SJSA1 (cell line): ENCODE measurements at regions not wholly inside any gene's neighbourhood (a gene's known extent, or its start where the extent isn't known, plus 50 kb on each side); places are given as distances from the start of the nearest gene placed in this dataset.

Experiments used
- DNase-seq, 2 experiments: peaks; one replicate each; pipeline ENCODE4 v3.0.0-alpha.2; 2015 to 2020; ENCODE audit warnings: low spot score in 2 of 2, low read depth in 1 of 2
- H3K27ac ChIP-seq: fragments of 250-450 bp; sonication (Bioruptor Pico); 2 replicates; pipeline ENCODE4 v1.5.1; 2020; ENCODE audit warnings: mild to moderate bottlenecking, moderate library complexity
- H3K27me3 ChIP-seq: fragments of 250-450 bp; sonication (Bioruptor Pico); replicated peaks from 2 replicates; pipeline ENCODE4 v1.5.1; 2020; ENCODE audit warnings: mild to moderate bottlenecking, moderate library complexity
- H3K36me3 ChIP-seq: fragments of 250-450 bp; sonication (Bioruptor Pico); 2 replicates; pipeline ENCODE4 v1.5.1; 2020; ENCODE audit warnings: mild to moderate bottlenecking
- H3K4me1 ChIP-seq: fragments of 250-450 bp; sonication (Bioruptor Pico); replicated peaks from 2 replicates; pipeline ENCODE4 v1.6.1; 2021; ENCODE audit warnings: mild to moderate bottlenecking
- H3K4me3 ChIP-seq: fragments of 250-450 bp; sonication (Bioruptor Pico); 2 replicates; pipeline ENCODE4 v1.5.1; 2020; ENCODE audit warnings: mild to moderate bottlenecking
- H3K9me3 ChIP-seq: fragments of 250-450 bp; sonication (Bioruptor Pico); replicated peaks from 2 replicates; pipeline ENCODE4 v1.5.1; 2020; ENCODE audit warnings: mild to moderate bottlenecking

DNA sequence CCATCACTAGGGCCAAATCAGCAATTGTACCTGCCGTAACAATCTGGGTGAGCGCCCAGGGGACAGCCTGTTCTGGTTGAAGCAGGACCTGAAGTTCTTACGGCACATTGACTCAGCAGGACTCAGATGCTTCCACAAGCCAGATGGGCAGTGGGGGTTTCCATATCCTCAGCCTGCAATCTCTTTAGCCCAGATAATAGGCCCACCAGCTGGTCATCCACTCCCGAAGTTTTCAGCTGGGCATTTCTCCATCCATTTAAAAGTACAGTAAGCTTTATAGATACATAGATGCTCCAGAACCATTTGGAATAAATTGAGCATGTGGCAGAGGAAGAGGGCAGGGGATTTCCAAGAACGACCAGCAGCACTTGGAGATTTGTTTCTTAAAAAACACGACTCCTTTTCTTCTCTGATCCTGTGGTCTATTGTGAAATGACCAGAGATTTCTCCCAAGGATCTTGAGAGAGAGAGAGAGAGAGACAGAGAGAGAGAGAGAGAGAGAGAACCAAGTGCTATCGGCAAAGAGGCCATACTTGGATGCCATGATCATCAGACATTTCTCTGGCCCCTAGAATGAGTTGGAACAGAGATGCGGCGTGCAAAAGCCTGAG, 74.8 kb upstream of the PLXNC1 start:
- no peaks in the 10 kb centered on the region for H3K9me3 ChIP-seq
- no peak overlapping the region for H3K27ac ChIP-seq
- no peak overlapping the region for H3K4me3 ChIP-seq
- DNase-seq, result no peak
- no peaks in the 10 kb centered on the region for H3K36me3 ChIP-seq
- peaks cover 3% of the 10 kb centered on the region; the same call in 1 of the 2 replicates for H3K27me3 ChIP-seq
- no peaks in the 10 kb centered on the region for H3K4me1 ChIP-seq

- Histone ChIP-seq H3K36me3 (no peaks in the 10 kb centered on the region), H3K4me1 (no peaks in the 10 kb centered on the region), H3K27ac (no peak overlapping the region), H3K4me3 (no peak overlapping the region), H3K9me3 (no peaks in the 10 kb centered on the region), H3K27me3 (peaks cover 3% of the 10 kb centered on the region; the same call in 1 of the 2 replicates)
- no peak for DNase-seq
Measured at GRCh38 chr12:94074216-94074979, 74.0 kb upstream of the PLXNC1 start.

DNA sequence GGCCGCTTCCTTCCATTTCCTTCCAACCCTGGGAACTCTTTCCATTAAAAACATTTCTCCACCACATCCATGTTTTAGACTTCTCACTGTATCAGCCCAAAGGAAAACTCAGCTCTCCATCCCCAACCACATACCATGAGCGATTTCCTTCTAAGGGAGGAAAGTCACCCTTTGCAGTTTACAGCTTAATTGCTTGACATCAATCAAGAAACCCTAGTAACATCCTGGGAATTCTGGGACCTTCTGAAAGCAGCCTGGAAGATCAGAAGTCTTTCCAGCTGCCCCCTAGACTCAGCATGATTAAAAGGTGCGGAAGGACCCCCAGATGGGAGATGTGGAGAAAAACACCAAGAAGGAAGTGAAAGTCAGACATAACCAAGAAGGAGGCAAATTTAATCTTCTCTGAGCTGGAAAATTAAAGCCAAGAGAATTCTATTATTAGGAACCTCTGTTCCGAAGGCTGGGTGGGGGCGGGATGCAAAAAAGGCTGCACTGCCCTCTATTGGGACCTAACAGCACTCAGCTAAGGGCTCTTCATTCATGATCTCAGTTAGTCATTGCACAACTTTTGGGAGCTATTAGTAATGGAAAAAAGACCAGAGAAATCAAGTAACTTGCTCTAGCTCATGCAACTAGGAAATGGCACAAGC, 73.3 kb upstream of the PLXNC1 start:
- Histone ChIP-seq H3K27ac (no peak overlapping the region), H3K27me3 (peaks cover 3% of the 10 kb centered on the region; the same call in 1 of the 2 replicates), H3K4me1 (no peaks in the 10 kb centered on the region), H3K4me3 (no peak overlapping the region), H3K9me3 (no peaks in the 10 kb centered on the region), H3K36me3 (no peaks in the 10 kb centered on the region)
- peak in 1 of 2 experiments; percentile 17 for DNase-seq

DNA sequence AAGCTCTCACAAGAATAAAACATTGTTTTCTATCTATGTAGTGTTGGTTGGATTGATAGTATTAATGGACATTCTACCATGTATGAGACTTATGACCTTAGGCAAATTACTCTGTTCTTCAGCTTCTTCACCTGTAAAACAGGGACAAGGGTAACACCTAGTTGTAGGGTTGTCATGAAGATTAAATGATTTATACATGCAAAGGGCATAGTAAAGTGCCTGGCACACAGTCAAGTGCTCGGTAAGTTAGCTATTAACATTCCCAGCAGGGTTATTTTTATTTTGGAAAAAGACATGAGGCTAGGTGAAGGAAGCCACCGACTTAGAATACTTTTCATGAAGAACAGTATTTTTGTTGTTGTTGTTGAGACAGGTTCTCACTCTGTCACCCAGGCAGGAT, 71.2 kb upstream of the PLXNC1 start:
- H3K27me3 ChIP-seq, result peaks cover 3% of the 10 kb centered on the region; the same call in 1 of the 2 replicates
- H3K27ac ChIP-seq, result no peak overlapping the region
- H3K4me1 ChIP-seq, result no peaks in the 10 kb centered on the region
- no peak for DNase-seq
- no peaks in the 10 kb centered on the region for H3K9me3 ChIP-seq
- H3K4me3 ChIP-seq, result no peak overlapping the region
- H3K36me3 ChIP-seq, result no peaks in the 10 kb centered on the region

DNA sequence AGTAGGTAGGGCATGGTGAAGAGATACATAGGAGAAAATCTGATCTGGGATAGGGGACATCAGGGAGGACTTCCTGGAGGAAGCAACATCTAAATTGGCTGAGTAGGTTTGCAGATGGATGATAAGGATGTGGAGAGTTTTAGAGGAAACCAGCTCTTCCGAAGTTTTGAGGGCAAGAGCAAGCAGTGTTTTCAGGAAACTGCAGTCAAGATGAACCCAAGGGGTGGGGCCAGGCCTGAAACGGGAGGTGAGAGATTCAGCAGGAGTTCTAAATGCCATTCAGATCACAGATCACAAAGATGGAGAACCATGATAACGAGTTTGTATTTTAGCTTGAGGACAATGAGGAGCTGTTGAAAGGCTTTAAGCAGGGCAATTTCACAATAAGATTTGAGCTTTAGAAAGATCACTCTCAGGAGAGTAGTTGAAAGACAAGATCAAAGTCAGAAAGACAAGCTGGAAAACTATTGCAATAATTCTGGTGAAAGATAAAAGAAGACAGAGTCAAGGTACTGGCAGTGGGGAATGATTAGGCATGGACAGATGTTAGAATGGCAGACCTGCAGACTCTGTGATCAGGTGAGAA, 70.1 kb upstream of the PLXNC1 start:
- H3K4me3 ChIP-seq, result no peak overlapping the region

DNA sequence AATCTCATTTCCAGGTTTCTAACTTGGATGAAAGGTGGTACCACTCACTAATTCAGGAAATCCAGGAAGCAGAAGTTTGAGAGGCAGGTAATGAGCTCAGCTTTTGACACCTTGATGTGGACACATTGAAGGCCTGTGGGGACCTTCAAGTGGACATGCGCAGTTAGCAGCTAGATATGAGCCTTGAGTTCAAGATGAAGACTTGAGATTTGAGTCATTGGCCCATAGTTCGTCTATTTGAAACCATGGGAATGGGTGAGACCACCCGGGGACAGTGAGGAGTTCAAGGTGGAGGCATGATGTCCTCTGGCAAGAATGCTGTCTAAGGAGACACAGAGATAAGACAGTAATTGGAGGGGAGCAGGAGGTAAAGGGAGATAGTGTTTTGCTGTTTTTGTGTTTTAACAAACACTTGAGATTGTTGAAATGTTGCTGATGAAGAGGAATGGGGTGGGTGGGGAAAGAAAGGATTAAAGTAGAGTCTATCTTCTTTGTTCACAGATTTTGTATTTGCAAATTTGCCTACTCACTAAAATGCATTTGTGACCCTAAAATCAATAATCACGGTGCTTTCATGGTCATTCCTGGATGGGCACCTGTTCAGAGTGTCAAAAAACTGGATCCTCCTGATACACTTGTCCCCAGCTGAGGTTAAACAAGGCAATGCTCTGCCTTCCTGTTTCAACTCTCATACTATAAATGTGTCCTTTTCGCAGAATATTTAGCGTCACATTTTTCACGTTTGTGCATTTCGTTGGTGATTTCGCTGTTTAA, 69.5 kb upstream of the PLXNC1 start:
- H3K9me3 ChIP-seq, result no peaks in the 10 kb centered on the region
- peaks cover 3% of the 10 kb centered on the region; the same call in 1 of the 2 replicates for H3K27me3 ChIP-seq
- H3K4me3 ChIP-seq, result no peak overlapping the region
- no peaks in the 10 kb centered on the region for H3K36me3 ChIP-seq
- no peaks in the 10 kb centered on the region for H3K4me1 ChIP-seq
- DNase-seq, result no peak
- no peak overlapping the region for H3K27ac ChIP-seq

More for the DNA sequence above, 70.1 kb upstream of the PLXNC1 start:
- Histone ChIP-seq H3K27me3 (peaks cover 3% of the 10 kb centered on the region; the same call in 1 of the 2 replicates), H3K27ac (no peak overlapping the region), H3K36me3 (no peaks in the 10 kb centered on the region), H3K4me1 (no peaks in the 10 kb centered on the region), H3K9me3 (no peaks in the 10 kb centered on the region)
- no peak for DNase-seq

- no peaks in the 10 kb centered on the region for H3K4me1 ChIP-seq
- H3K27ac ChIP-seq, result no peak overlapping the region
- H3K4me3 ChIP-seq, result no peak overlapping the region
- DNase-seq, result no peak
- no peaks in the 10 kb centered on the region for H3K9me3 ChIP-seq
- no peaks in the 10 kb centered on the region for H3K36me3 ChIP-seq
- peaks cover 3% of the 10 kb centered on the region; the same call in 1 of the 2 replicates for H3K27me3 ChIP-seq
Measured at GRCh38 chr12:94079566-94080340, 68.6 kb upstream of the PLXNC1 start.

- DNase-seq, result no peak
- no peak overlapping the region for H3K4me3 ChIP-seq
- H3K27me3 ChIP-seq, result peaks cover 3% of the 10 kb centered on the region; the same call in 1 of the 2 replicates
- no peaks in the 10 kb centered on the region for H3K36me3 ChIP-seq
- H3K4me1 ChIP-seq, result no peaks in the 10 kb centered on the region
- no peaks in the 10 kb centered on the region for H3K9me3 ChIP-seq
- no peak overlapping the region for H3K27ac ChIP-seq
Measured at GRCh38 chr12:94080341-94081009, 67.9 kb upstream of the PLXNC1 start.

DNA sequence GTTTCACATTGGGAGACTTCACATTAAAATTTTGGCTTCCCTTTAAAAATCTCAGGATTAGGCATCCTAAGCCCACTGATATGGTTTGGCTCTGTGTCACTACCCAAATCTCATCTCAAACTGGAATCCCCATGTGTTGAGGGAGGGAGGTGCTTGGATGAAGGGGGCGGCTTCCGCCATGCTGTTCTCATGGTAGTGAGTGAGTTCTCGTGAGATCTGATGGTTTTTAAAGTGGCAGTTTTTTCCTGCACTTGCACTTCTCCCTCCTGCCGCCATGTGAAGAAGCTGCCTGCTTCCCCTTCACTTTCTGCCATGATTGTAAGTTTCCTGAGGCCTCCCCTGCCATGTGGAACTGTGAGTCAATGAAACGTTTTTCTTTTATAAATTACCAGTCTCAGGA, 65.7 kb upstream of the PLXNC1 start:
- no peaks in the 10 kb centered on the region for H3K36me3 ChIP-seq

GRCh38 chr12:94089891-94090290, 58.5 kb upstream of the PLXNC1 start:
- Histone ChIP-seq H3K4me1 (peaks cover 5% of the 10 kb centered on the region; the same call in 1 of the 2 replicates), H3K4me3 (no peak overlapping the region), H3K27me3 (no peaks in the 10 kb centered on the region), H3K27ac (no peak overlapping the region), H3K36me3 (no peaks in the 10 kb centered on the region), H3K9me3 (no peaks in the 10 kb centered on the region)
- DNase-seq, result no peak

More for the DNA sequence above, 65.7 kb upstream of the PLXNC1 start:
- Histone ChIP-seq H3K27ac (no peak overlapping the region), H3K4me3 (no peak overlapping the region), H3K9me3 (no peaks in the 10 kb centered on the region), H3K4me1 (no peaks in the 10 kb centered on the region), H3K27me3 (no peaks in the 10 kb centered on the region)
- DNase-seq, result no peak

GRCh38 chr12:94091624-94092023, 56.8 kb upstream of the PLXNC1 start:
- no peaks in the 10 kb centered on the region for H3K36me3 ChIP-seq
- H3K4me3 ChIP-seq, result no peak overlapping the region
- H3K9me3 ChIP-seq, result no peaks in the 10 kb centered on the region
- no peaks in the 10 kb centered on the region for H3K27me3 ChIP-seq
- peaks cover 5% of the 10 kb centered on the region; the same call in 1 of the 2 replicates for H3K4me1 ChIP-seq
- DNase-seq, result no peak
- no peak overlapping the region for H3K27ac ChIP-seq

GRCh38 chr12:94092516-94093241, 55.7 kb upstream of the PLXNC1 start:
- Histone ChIP-seq H3K27ac (no peak overlapping the region), H3K9me3 (no peaks in the 10 kb centered on the region), H3K4me3 (no peak overlapping the region), H3K27me3 (no peaks in the 10 kb centered on the region), H3K4me1 (peaks cover 5% of the 10 kb centered on the region; the same call in 1 of the 2 replicates), H3K36me3 (no peaks in the 10 kb centered on the region)
- DNase-seq, result no peak
